HEK293 (cell line): ENCODE measurements at regions not wholly inside any gene's neighbourhood (a gene's known extent, or its start where the extent isn't known, plus 50 kb on each side); places are given as distances from the start of the nearest gene placed in this dataset.

Experiments used
- ATF2 ChIP-seq: fragments of 450-650 bp; formaldehyde crosslinking; IDR thresholded peaks from 2 replicates; pipeline ENCODE4 v1.5.1; 2016; ENCODE audit warnings: missing biosample characterization, missing genetic modification characterization, low read depth
- BCL11A ChIP-seq: fragments of 450-650 bp; formaldehyde crosslinking; IDR thresholded peaks from 2 replicates; pipeline ENCODE4 v1.5.1; 2016; ENCODE audit warnings: low read depth, missing biosample characterization, missing genetic modification characterization
- CTCF ChIP-seq: fragments of 450-650 bp; formaldehyde crosslinking; IDR thresholded peaks from 2 replicates; pipeline ENCODE4 v1.5.1; 2016; ENCODE audit warnings: missing biosample characterization, missing genetic modification characterization
- GLIS1 ChIP-seq: fragments of 450-650 bp; formaldehyde crosslinking; IDR thresholded peaks from 2 replicates; pipeline ENCODE4 v1.5.1; 2016; ENCODE audit warnings: missing biosample characterization, missing genetic modification characterization
- PRDM1 ChIP-seq: fragments of 450-650 bp; formaldehyde crosslinking; IDR thresholded peaks from 2 replicates; pipeline ENCODE4; 2016; ENCODE audit warnings: missing biosample characterization, missing genetic modification characterization
- ZBTB7A ChIP-seq: fragments of 450-650 bp; formaldehyde crosslinking; IDR thresholded peaks from 2 replicates; pipeline ENCODE4 v1.5.1; 2016; ENCODE audit warnings: low read depth, missing biosample characterization, missing genetic modification characterization
- ZNF19 ChIP-seq: fragments of 450-650 bp; formaldehyde crosslinking; IDR thresholded peaks from 2 replicates; pipeline ENCODE4; 2016; ENCODE audit warnings: missing biosample characterization, missing genetic modification characterization, low read depth
- ZNF514 ChIP-seq: fragments of 450-650 bp; formaldehyde crosslinking; IDR thresholded peaks from 2 replicates; pipeline ENCODE4 v1.5.1; 2016; ENCODE audit warnings: missing biosample characterization, missing genetic modification characterization
- ZNF561 ChIP-seq: fragments of 450-650 bp; IDR thresholded peaks from 2 replicates; pipeline ENCODE4 v1.5.1; 2018; ENCODE audit warnings: missing biosample characterization, missing genetic modification characterization, borderline replicate concordance
- ZNF830 ChIP-seq: fragments of 450-650 bp; IDR thresholded peaks from 2 replicates; pipeline ENCODE4 v1.5.0; 2018; ENCODE audit warnings: missing biosample characterization, missing genetic modification characterization, low read depth, mild to moderate bottlenecking, moderate library complexity

GRCh38 chr6:144429753-144430152, 144.6 kb downstream of the UTRN start:
- TF ChIP-seq ZBTB7A (tag by site-specific recombination), result no peak
- TF ChIP-seq ZNF514 (tag by site-specific recombination), result no peak
- no peak for TF ChIP-seq CTCF
- TF ChIP-seq ATF2 (tag by site-specific recombination), result no peak
- no peak for TF ChIP-seq GLIS1 (tag by site-specific recombination)
- TF ChIP-seq ZNF561 (tag by site-specific recombination), result no peak
- TF ChIP-seq BCL11A (tag by site-specific recombination), result no peak
- TF ChIP-seq ZNF830 (tag by site-specific recombination), result no peak
- no peak for TF ChIP-seq PRDM1 (tag by site-specific recombination)
- TF ChIP-seq ZNF19, result no peak
